Activated naive CD4-positive, alpha-beta T cell treated with anti-CD3 and anti-CD28 coated beads, Interleukin-2, amount 50 U/mL, for 16 hours (primary cell): ENCODE measurements at regions not wholly inside any gene's neighbourhood (a gene's known extent, or its start where the extent isn't known, plus 50 kb on each side); places are given as distances from the start of the nearest gene placed in this dataset.

Experiments
- DNase-seq: peaks from one replicate; pipeline ENCODE4 v3.0.0-alpha.2; 2020

- DNase-seq = no peak
These were observed 455.7 kb upstream of the TLE4 start for GRCh38 chr9:79116041-79116440.

GRCh38 chr9:79116709-79117108 is 455.1 kb upstream of the TLE4 start:
- DNase-seq = no peak

- DNase-seq = no peak
These were observed 451.2 kb upstream of the TLE4 start for GRCh38 chr9:79120533-79120932.

GRCh38 chr9:79120941-79121340 is 450.8 kb upstream of the TLE4 start:
- no peak for DNase-seq

GRCh38 chr9:79123415-79123814 is 448.4 kb upstream of the TLE4 start:
- DNase-seq = no peak

DNA sequence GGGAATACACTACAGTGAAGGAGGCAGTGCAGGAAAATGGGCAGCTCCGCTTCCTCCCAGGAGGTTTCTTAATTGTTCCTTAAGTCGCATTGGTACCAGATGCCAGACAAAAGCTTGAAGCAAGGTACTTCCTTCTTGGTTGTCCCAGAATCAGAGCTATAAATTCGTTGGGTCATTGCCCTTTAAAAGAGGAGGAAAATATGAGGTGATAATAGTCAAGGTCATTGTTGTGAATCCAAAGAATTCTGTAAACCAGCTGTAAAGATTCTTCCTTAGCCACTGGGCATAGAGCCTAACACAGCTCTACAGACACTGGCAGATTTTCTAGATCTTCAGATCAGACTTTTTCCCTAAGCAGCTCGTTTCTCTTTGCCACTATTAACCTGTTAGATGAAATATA is 444.1 kb upstream of the TLE4 start:
- DNase-seq = no peak

DNA sequence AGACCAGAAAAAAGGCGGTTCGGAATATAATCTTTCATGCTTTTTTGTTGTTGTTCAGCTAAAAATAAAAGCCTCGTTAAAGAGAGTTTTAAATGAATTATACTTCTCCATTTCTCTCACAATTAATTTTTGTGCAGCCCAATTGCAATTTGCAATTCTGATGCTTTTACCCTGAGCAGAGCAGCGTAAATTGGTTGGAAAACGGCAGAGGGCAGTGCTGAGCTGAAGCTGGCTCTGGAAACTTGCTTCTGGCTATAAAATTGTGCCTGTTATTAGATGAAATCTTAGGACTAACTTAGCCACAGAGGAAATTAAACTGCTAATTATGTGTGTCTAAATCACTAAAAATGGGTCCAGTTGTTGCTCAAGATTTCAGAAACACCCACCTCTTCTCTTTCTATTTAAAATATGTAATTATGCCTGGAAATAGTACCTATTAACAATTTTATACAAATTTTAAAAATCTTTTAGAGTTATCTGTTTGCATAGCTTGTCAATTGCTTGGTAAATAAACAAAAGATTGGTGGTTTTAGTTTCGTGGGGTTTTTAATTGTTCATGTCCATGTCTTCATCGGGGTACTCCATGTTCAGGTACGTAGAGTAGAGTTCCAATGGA is 441.8 kb upstream of the TLE4 start:
- DNase-seq = no peak

- no peak for DNase-seq
These were observed 440.5 kb upstream of the TLE4 start for GRCh38 chr9:79131246-79131774.

GRCh38 chr9:79131824-79132377 is 439.9 kb upstream of the TLE4 start:
- no peak for DNase-seq

- DNase-seq = no peak
These were observed 437.1 kb upstream of the TLE4 start for GRCh38 chr9:79134654-79135053.

GRCh38 chr9:79135681-79136415 is 435.9 kb upstream of the TLE4 start:
- DNase-seq = no peak

- no peak for DNase-seq
These were observed 431.0 kb upstream of the TLE4 start for GRCh38 chr9:79140751-79141150.

GRCh38 chr9:79143211-79143610 is 428.6 kb upstream of the TLE4 start:
- no peak for DNase-seq

- DNase-seq = no peak
These were observed 426.3 kb upstream of the TLE4 start for GRCh38 chr9:79145442-79145841.

GRCh38 chr9:79149585-79149984 is 422.2 kb upstream of the TLE4 start:
- no peak for DNase-seq

GRCh38 chr9:79151791-79152190 is 420.0 kb upstream of the TLE4 start:
- DNase-seq = no peak

DNA sequence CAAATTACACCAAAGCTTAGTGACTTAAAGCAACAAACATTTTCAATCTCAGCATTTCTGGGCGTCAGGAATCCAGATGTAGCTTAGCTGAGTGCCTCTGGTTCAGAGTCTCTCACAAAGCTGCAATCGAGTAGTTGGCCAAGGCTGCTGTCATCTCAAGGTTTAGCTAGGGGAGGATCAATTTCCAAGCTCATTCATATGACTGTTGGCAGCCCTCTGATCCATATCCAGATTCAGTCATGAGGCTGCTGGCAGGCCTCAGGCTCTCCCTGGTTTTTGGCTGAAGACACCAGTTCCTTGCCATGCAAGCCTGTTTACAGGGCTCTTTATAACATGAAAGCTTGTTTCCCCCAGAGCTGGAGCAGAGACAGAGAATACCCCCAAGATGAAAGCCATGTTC is 419.5 kb upstream of the TLE4 start:
- DNase-seq = no peak

DNA sequence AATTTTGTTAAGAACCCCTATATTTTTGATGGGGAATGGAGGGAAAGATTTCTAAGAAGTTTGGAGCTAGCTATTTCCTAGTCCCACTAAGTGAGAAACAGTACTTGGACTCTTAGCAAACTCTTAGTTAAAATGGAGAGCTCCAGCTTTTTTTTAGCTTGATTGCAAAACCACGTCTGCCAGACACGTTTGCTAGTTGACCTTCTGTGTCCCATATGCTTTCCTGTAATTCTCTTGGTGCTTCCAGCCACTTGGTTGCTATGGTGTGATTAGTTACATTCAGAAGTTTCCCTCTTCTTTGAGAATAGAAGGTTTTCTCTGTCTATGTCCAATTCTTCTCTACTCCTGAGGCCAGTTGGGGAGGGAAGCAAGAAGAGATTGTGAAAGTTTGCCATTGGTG is 417.0 kb upstream of the TLE4 start:
- no peak for DNase-seq

- DNase-seq = no peak
These were observed 416.5 kb upstream of the TLE4 start for GRCh38 chr9:79155308-79155707.

GRCh38 chr9:79163544-79163943 is 408.2 kb upstream of the TLE4 start:
- no peak for DNase-seq

DNA sequence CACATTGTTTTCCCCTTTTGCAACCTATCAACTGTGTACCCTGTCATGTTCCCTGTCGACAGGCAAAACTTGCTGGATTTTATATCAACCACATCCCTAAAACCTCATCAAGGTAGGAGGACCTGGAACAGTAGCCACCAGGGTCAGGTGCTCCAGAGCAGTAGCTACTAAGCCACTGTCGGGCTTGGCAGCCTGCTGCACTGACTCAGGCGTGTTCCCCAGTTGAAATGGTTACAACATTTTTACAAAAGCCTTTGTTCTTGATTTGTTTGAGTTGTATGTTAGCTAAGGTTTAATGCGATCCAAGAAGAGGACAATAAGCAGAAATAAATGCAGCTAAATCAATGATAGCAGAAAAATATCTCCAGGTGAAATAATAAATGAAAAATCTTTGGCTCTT is 407.4 kb upstream of the TLE4 start:
- no peak for DNase-seq

DNA sequence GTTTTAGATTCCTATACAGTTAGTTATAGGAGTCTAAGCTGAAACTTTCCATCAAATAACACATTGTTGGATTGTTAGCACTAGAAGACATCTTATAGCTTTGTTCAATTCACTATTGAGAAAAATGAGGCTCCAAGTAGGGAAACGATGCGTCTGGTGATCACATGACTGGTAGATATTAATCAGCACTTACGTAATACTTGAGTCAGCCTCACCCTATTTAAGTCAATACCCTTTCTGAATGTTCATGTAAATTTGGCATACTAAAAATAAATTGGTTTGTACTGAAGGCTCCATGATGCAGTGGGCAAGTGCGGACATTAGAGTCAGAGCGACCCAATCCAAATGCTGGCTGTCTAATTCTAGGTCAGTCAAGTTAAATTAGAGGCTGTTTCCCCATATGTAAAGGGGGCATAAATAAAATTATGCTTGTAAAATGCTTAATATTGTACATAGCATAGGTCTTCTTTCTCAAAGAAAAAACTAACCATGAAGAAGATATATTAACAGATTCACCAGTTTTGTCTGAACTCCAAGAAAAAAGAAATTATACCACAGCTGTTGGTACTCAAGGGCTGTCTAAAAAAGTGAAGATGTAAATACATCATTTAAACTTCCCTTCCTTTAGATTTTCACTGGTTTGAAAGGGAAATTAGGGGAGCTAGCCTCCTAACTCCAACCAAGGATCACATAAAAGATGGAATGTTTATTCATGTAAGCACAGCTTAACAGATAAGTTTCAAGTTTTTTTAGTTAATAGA is 406.6 kb upstream of the TLE4 start:
- DNase-seq = no peak

GRCh38 chr9:79166005-79166404 is 405.8 kb upstream of the TLE4 start:
- no peak for DNase-seq

GRCh38 chr9:79170643-79171042 is 401.1 kb upstream of the TLE4 start:
- DNase-seq = no peak
